ENCODE measurements at regions not wholly inside any gene's neighbourhood (a gene's known extent, or its start where the extent isn't known, plus 50 kb on each side); places are given as distances from the start of the nearest gene placed in this dataset.

DNA sequence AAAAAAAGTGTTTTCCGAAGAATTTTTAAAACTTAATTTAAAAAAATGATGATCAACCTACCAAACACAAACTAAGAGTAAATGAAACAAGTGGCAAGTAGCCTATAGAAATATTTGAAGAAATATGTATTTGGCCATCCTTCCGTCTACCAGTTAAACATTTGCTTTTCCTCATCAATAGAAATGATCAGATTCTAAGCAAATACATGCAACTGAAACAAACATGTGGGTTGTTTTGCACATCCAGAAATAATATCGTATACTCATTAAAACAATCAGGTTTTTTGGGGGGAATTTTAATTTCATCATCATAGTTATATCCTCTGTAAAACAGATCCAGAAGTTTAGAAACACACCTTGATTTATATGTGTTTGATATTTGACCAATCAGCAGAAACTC is 1011.7 kb downstream of the GATA3 start:
- WGBS, 2 donors, result 96 to 97% methylated on average over 3 of the region's 3 CpGs
- H3K27ac ChIP-seq, result no peak overlapping the region

DNA sequence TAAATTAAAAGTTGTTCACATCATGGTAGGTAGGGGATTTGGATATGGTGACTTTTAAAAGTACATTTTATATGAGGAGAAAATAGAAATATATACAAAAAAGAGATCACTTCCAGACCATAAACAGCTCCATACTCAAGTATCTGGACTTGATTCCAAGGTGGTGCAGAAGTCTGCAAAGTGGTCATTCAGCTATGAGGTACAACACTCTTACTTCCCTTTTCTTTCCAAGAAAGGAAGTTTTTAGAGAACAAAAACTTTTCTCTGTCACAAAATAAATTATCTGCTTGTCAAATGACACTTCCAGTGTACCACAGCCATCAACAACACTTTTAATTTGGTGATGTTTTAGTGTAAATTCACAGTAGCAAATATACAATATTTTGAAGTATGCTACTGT is 1013.5 kb downstream of the GATA3 start:
- no peak for TF ChIP-seq POLR2A (IDR thresholded peaks at IDR 0.05)
- TF ChIP-seq, protein P1, sequence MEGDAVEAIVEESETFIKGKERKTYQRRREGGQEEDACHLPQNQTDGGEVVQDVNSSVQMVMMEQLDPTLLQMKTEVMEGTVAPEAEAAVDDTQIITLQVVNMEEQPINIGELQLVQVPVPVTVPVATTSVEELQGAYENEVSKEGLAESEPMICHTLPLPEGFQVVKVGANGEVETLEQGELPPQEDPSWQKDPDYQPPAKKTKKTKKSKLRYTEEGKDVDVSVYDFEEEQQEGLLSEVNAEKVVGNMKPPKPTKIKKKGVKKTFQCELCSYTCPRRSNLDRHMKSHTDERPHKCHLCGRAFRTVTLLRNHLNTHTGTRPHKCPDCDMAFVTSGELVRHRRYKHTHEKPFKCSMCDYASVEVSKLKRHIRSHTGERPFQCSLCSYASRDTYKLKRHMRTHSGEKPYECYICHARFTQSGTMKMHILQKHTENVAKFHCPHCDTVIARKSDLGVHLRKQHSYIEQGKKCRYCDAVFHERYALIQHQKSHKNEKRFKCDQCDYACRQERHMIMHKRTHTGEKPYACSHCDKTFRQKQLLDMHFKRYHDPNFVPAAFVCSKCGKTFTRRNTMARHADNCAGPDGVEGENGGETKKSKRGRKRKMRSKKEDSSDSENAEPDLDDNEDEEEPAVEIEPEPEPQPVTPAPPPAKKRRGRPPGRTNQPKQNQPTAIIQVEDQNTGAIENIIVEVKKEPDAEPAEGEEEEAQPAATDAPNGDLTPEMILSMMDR (IDR thresholded peaks at IDR 0.05), result no peak
- no peak overlapping the region for H3K27ac ChIP-seq
- H3K36me3 ChIP-seq, result no peaks in the 10 kb centered on the region
- intact Hi-C loops (cut with DNase I), result no loop called here
- H3K4me3 ChIP-seq (replicated peaks in 1 of 3), result no peak overlapping the region
- H3K27me3 ChIP-seq, result no peaks in the 10 kb centered on the region
- no peak for DNase-seq
- no peaks in the 10 kb centered on the region for H3K9me3 ChIP-seq
- H3K4me1 ChIP-seq, result no peaks in the 10 kb centered on the region

More for the DNA sequence above, 1011.7 kb downstream of the GATA3 start:
- Histone ChIP-seq H3K4me3 (replicated peaks in 1 of 3) (no peak overlapping the region), H3K9me3 (no peaks in the 10 kb centered on the region), H3K36me3 (no peaks in the 10 kb centered on the region), H3K27me3 (no peaks in the 10 kb centered on the region), H3K4me1 (no peaks in the 10 kb centered on the region)
- DNase-seq, result no peak
- TF ChIP-seq POLR2A (IDR thresholded peaks at IDR 0.05), result no peak
- TF ChIP-seq, protein P1 (IDR thresholded peaks at IDR 0.05), result no peak
- intact Hi-C loops (cut with DNase I), result no loop called here

DNA sequence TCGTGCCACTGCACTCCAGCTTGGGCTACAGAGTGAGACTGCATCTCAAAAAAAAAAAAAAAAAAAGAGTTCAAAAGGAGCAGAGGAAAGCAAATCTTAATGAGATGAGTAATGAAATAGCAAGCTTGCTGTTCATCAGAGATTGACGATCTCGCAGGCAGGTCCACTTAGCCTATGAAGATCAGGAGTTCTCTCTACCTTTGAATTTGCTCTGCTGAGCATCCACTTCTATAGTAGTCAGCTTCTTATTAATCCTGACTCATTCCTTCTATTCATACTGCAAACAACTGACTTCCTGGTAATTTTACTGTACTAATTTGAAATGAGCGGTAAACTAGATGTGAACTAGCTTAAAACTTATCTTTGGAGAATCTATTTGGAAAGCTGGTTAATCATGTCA is 1014.6 kb downstream of the GATA3 start:
- H3K9me3 ChIP-seq, result no peaks in the 10 kb centered on the region
- no peak for DNase-seq
- intact Hi-C loops (cut with DNase I), result no loop called here
- H3K4me1 ChIP-seq, result no peaks in the 10 kb centered on the region
- H3K4me3 ChIP-seq (replicated peaks in 1 of 3), result no peak overlapping the region
- 87 to 94% methylated on average over 4 of the region's 4 CpGs for WGBS, 2 donors
- H3K27me3 ChIP-seq, result no peaks in the 10 kb centered on the region
- H3K27ac ChIP-seq, result no peak overlapping the region
- H3K36me3 ChIP-seq, result no peaks in the 10 kb centered on the region
- TF ChIP-seq, protein P1 (IDR thresholded peaks at IDR 0.05), result no peak
- TF ChIP-seq POLR2A (IDR thresholded peaks at IDR 0.05), result no peak

DNA sequence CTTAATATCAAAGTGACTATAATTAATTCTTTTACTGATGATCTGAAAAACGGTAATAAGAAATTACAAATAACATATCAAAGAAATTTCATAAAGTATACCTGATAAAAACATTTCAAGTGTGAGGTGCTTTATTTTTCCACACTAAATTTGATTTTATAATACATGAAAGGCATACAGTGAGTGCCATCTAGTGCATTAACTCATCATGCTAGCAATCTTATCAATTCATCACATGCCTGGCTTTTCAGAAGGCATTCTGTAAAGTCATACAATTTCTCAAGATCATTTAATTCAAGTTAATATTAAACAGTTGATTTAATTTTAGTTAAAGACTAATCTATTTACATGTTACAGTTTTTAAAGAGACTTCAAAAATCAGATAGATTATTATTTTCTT is 1020.9 kb downstream of the GATA3 start:
- Histone ChIP-seq H3K9me3 (no peaks in the 10 kb centered on the region), H3K27ac (no peak overlapping the region), H3K27me3 (no peaks in the 10 kb centered on the region), H3K4me1 (no peaks in the 10 kb centered on the region), H3K36me3 (no peaks in the 10 kb centered on the region), H3K4me3 (replicated peaks in 1 of 3) (no peak overlapping the region)
- intact Hi-C loops (cut with DNase I), result no loop called here
- DNase-seq, result no peak
- TF ChIP-seq, protein P1 (IDR thresholded peaks at IDR 0.05), result no peak
- no peak for TF ChIP-seq POLR2A (IDR thresholded peaks at IDR 0.05)
- 78 to 82% methylated on average over 1 of the region's 1 CpG for WGBS, 2 donors

DNA sequence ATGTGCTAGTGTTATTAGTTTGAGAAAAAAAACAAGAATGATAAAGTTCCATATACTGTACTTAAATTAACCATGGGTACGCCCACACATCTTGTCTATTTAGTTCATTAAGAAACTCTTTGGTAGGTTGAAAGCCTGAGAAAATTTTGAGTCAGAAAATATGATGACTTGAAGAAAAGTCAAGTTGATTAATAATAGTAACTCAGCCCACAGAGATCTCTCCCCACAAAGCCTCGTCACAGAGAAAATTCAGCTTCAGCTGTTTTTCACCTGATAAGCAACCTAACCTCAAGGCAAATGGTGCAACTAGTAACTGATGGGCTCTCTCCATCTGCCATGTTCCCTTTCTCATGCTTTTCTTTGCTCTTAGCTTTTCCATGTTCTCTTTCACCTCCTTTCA is 1021.6 kb downstream of the GATA3 start:
- H3K27ac ChIP-seq, result no peak overlapping the region
- WGBS, 2 donors, result 67 to 87% methylated on average over 2 of the region's 2 CpGs
- H3K9me3 ChIP-seq, result no peaks in the 10 kb centered on the region
- no peaks in the 10 kb centered on the region for H3K4me1 ChIP-seq
- no peaks in the 10 kb centered on the region for H3K27me3 ChIP-seq
- no peaks in the 10 kb centered on the region for H3K36me3 ChIP-seq
- no peak for DNase-seq
- H3K4me3 ChIP-seq (replicated peaks in 1 of 3), result no peak overlapping the region
- no peak for TF ChIP-seq POLR2A (IDR thresholded peaks at IDR 0.05)
- TF ChIP-seq, protein P1 (IDR thresholded peaks at IDR 0.05), result no peak
- intact Hi-C loops (cut with DNase I), result no loop called here

All from thyroid gland (tissue), 4 donors.